Right ventricle myocardium superior (tissue), 1 donor: ENCODE measurements at regions not wholly inside any gene's neighbourhood (a gene's known extent, or its start where the extent isn't known, plus 50 kb on each side); places are given as distances from the start of the nearest gene placed in this dataset.
"Not testable (repeated sequence)": the region's sequence is repeated elsewhere in the genome, so short reads cannot be mapped to it uniquely, and the experiment has no call there.

Experiments
- ATAC-seq: fragments of 200-7000 bp; cut with Tn5 transposase; one replicate; pipeline ENCODE4 v1.9.1; 2020; ENCODE audit warnings: mild to moderate bottlenecking; ENCODE audit not compliant: poor library complexity
- DNase-seq: peaks from one replicate; pipeline ENCODE4 v3.0.0-alpha.2; 2020
- intact Hi-C: fragments of 100-400 bp; cut with DNase I; formaldehyde crosslinking; loops from one replicate; pipeline ENCODE4 v1.11.2; 2022
- donor health status: DM: no; HTN: yes; CAD: no; lungs with severe emphysema.

DNA sequence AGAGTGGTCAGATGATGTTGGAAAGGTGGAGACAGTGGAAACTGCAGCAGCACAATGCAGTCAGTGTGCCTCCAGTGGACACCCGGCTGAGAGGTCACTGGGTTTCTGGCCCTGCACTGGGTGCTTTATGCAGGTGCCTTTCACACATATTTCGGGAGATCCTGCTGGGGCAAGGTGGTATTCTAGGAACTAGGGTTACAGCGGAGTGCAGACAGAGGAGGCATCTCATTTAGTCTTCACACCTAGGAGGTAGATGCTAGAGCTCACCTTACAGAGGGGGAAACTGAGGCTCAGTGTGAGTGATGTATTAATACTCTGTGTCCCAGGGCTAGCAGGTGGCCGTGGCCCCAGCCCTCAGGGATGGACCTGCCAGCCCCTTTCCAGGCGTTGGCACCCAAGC lies 103.9 kb upstream of the KCTD7 start:
- DNase-seq, result no peak
- ATAC-seq, result no peak
- intact Hi-C loops, result no loop called here

DNA sequence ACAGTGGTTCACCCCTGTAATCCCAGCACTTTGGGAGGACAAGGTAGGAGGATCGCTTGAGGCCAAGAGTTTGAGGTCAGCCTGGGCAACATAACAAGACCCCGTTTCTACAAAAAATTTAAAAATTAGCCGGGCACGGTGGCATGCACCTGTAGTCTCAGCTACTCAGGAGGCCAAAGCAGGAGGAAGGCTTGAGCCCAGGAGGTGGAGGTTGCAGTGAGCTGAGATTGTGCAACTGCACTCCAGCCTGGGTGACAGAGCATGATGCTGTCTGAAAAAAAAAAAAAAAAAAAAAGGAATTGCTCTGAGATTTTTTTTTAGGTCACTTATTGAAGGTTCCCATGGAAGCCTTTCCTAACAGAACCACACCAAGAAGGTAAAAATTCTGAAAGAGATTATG lies 101.9 kb upstream of the KCTD7 start:
- DNase-seq, ATAC-seq, intact Hi-C loops: not testable (repeated sequence)

DNA sequence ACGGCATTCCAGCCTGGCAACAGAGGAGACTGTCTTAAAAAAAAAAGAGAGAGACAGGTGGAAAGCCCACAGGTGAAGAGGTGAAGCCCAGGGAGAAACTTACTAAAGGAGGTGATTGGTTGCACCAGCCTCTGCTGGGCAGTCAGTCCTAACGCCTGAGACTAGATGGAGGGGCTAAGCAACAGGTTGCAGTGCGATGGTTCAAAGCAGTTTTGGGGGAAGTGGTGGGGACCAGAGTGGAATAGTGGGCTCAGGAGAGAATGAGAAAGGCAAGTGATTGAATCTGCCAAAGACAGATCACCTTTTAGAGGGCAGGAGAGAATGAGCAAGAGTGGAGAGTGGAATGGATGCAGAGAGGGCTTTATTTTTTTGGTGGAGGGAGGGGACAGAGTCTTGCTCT lies 100.0 kb upstream of the KCTD7 start:
- ATAC-seq (no peak), DNase-seq (no peak)
- intact Hi-C loops, result no loop called here

DNA sequence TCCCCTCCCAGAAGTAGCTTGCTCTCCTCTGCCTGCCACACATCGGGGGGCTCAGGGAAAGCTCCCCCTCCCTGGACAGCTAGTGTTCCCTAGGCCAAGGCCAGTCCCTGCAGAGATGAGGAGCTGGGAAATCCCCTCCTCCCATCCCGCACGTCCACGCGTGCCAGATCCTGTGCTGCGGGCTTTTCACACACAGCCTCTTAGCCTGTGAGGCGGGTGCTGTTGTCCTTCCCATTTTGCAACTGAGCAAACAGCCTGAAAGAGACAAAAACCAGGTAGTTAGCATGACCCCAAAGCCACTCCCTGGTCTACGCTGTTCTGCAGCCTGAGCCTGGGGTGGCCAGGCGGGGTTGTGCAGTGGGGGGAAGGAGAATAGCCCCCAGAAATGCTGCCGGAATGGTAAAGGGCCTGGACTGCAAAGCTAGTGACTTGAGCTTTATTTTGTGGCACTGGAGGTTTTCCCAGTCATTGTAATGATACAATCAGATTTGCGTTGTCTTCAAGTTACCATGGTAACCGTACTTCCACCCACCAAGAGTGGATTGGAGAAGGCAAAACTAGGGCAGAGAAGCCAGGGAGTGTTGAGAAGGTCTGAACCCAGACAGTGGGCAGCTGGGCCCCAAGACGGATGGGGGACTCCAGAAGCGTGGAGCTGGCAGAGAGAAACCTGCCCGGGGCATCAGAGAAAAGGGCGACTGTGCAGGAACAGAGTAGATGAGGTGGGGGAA lies 98.6 kb upstream of the KCTD7 start:
- no peak for ATAC-seq
- intact Hi-C loops, result no loop called here

DNA sequence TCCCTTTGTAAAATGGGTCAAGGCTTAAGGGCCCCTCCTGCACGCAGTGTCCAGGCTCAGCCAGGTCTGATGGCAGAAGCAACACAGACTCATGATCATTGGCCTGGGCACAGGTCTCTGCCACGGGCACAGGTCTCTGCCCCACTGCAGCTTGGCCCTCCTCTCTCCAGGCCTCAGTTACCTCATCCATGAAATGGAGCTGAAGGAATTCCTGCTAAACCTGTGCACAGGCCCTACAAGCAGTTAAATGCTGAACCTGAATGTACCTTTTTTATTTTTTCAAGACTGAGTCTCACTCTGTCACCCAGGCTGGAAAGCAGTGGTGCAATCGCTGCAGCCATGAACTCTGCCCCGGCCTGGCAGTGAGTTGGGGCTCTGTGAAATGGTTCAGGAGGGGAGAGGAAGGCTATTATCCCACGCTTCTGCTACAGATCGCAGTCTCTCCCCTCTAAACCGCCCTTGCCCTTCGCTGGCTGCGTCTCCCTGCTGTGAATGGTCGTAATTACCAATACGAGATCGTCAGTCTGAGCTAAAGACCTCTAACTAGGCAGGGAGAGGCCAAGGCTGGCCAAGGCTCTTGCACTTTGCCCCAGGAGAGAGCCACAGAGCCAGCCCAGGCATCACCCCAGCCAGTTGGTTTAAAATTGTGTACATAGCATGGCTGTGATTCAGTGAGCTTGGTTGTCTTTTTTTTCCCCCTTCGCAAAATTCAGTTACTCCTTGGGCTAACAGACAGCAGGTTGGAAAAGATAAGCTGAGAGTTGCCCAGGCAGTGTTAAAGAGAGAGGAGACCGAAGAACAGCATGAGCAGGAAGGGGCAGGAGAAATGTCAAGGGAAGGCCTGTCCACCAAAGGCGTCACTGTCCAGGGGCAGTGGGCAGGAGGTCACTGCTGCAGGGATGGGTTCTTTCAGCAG lies 93.0 kb upstream of the KCTD7 start:
- intact Hi-C loops, result no loop called here
- DNase-seq (no peak), ATAC-seq (no peak)

More for the DNA sequence above, 98.6 kb upstream of the KCTD7 start:
- no peak for DNase-seq

DNA sequence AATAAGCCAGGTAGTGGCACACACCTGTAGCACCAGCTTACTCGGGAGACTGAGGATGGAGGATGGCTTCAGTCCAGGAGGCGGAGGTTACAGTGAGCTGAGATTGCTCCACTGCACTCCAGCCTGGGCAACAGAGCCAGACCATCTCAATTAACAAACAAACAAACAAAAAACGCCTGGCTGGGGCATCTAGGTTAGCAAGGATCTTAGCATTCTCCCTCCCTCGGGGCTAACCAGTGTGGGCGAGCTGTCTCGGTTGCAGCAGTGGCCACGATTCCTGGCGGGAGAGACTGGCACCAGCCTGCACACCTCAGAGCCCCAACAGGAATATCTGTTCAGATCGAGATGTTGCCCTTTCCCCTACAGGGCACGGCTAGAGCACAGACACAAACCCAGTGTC lies 91.3 kb upstream of the KCTD7 start:
- intact Hi-C loops, result no loop called here
- ATAC-seq (no peak), DNase-seq (no peak)

DNA sequence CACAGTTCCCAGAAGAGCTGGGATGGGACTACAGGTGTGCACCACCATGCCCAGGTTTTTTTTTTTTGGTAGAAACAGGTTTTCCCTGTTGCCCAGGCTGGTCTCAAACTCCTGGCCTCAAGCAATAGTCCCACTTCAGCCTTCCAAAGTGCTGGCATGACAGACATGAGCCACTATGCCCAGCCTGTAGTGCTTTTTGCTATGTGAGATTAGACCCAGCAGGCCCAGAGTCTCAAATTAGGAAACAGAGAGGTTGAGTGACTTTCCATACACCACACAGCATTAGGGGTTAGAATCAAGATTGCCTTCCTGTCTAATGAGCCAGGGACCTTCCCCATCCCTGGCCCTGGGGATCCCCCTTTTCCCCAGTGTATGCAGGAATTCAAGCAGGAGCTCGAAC lies 90.8 kb upstream of the KCTD7 start:
- no peak for ATAC-seq
- no peak for DNase-seq
- intact Hi-C loops, result no loop called here

DNA sequence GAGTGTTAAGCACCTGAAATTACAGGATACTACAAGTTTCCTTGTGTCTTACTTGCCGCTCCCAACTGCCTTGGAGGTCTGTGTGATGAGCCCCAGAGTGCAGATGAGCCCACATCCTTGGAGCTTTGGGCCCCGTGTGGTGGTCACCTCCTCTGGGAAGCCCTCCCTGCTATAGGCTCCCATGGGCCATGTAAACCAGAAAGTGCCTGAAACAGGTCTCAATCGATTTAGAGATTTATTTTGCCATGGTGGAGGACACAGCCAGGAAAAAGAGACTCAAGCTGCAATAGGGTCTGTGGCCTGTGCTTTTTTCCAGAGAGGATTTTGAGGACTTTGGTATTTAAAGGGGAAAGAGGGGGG lies 89.4 kb upstream of the KCTD7 start:
- DNase-seq, result no peak
- intact Hi-C loops, result no loop called here
- ATAC-seq, result no peak

DNA sequence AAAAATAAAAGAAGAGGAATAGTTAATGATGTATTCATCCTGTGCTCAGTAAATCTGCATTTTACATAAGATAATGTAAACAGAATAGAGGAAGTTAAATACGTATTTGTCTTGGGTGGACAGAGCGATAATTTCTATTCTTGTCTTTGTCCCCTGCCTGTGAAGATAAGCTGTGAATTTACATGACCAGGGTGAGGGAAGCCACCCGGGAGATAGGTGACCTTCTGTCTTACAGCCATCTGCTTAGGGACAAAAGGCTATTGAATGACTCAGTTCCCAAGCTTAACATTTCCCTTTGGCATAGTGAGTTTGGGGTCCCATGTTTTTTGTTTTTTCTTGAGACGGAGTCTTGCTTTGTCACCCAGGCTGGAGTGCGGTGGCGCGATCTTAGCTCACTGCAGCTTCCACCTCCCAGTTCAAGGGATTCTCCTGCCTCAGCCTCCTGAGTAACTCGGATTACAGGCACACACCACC lies 88.7 kb upstream of the KCTD7 start:
- intact Hi-C loops, result no loop called here
- ATAC-seq (peak; percentile 44), DNase-seq (no peak)

DNA sequence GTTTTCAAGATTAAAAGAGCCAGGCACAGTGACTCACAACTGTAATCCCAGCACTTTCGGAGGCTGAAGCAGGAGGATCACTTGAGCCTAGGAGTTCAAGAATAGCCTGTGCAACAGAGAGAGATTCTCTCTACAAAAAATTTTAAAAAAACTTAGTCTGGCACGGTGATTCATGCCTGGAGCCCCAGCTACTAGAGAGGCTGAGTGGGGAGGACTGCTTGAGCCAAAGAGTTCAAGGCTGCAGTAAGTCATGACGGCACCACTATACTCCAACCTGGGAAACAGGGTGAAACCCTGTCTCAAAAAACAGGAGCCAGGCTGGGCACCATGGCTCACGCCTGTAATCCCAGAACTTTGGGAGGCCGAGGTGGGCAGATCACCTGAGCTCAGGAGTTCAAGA lies 86.6 kb upstream of the KCTD7 start:
- ATAC-seq (no peak), DNase-seq (no peak)
- intact Hi-C loops, result no loop called here

DNA sequence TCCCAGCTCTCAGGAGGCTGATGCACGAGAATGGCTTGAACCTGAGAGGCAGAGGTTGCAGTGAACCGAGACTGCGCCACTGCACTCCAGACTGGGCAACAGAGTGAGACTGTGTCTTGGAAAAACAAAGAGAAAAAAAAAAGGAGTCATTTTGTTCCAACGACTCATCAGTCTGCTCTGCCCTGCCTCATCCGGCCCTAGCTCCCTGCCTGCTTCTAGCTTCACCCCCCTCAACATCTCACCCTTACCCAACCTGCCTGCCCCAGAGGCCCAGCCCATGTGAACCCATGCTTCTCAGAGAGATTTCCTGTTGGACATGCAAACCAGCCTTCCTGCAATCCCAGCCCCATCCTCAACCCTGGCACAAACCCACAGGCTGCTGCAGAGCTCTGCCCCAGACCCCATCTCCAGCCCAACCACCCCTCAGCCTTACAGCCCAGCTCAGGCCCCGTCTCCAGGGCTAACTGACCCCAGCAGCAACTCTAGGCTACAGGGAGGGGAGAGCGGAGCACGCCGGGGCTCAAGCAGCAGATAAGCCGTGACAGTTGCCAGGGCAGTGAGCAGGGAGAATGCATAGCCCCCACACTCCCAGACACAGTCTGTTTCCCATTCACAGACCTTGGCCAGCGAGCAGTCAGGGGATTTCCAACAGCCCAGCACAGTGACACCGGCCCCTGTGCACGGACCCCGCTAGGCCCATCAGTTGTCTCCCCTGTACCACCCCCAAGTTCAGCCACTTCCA lies 86.0 kb upstream of the KCTD7 start:
- DNase-seq (peak; percentile 42), ATAC-seq (no peak)
- intact Hi-C loops, result no loop called here

DNA sequence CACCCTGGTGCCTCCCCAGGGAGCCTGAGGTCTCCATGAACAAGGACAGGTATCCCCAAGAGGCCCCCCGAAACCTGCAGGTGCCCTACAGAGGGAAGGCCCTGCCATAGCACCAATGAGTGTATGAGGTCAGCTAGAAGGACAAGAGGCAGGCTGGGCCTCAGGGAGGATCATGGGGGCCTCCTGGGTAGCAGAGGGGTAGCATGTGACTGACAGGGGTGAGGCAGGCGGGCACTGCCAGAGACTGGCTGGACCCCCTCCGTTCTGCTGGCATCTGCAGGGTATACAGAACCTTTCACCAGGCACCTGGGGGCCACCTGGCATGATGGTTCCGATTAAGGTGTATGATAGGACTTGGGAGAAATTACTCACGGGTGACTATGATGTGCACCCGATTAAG lies 79.2 kb upstream of the KCTD7 start:
- peak; percentile 19 for DNase-seq
- intact Hi-C loops, result no loop called here
- no peak for ATAC-seq

DNA sequence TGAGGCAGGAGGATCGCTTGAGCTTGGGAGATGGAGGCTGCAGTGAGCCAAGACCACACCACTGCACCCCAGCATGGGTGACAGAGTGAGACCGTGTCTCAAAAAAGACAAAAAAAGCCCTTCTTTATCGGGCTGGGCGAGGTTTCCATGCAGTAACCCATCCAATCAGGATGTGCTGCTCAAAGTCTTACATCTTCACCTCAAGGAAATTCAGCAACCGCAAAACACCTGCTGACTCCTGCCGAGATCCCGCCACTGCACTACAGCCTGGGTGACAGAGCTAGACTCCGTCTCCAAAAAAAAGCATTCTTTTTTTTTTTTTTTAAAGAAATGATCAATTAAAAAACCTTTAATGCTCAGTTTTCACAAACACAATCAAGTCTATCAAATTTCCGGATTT lies 75.7 kb upstream of the KCTD7 start:
- DNase-seq (no peak), ATAC-seq (no peak)
- intact Hi-C loops, result no loop called here

DNA sequence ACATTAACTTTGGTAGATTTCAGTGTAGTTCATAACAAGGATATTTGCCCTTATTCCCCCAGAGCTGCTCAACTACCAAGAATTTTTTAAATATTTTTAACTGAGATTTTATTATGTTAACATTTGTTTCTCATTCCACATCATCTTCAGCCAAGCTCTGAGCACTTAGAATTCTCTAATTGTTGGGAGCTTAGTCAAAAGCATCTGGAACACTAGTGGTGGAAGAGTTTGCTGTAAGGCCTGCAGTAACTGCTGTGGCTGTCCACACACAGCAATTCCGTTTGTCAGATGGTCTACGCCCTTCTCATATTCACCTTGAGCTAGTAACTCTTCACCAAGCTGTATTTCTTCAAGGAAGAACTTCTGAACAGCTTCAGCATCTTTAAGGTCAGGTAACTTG lies 75.0 kb upstream of the KCTD7 start:
- intact Hi-C loops, DNase-seq, ATAC-seq: not testable (repeated sequence)

DNA sequence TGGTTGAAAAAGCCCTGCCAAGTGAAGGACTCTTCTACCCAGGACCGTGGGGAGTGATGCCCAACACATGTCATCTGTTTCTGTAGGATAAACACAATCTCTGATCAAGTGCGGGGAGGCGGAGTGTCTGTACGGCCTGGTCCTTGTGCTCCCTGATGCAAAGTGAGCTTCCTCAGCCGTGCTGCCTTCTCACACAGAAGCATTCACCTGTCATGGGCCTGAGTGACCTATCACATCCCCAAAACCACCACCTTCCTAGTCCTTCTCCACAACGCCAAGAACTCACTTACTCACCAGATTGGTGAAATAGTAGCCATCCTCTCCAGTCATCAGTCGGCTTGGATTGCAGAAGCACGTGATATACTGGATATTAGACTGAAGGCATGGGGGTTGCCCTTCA lies 74.4 kb upstream of the KCTD7 start:
- DNase-seq, result peak; percentile 5
- ATAC-seq, intact Hi-C loops: not testable (repeated sequence)

DNA sequence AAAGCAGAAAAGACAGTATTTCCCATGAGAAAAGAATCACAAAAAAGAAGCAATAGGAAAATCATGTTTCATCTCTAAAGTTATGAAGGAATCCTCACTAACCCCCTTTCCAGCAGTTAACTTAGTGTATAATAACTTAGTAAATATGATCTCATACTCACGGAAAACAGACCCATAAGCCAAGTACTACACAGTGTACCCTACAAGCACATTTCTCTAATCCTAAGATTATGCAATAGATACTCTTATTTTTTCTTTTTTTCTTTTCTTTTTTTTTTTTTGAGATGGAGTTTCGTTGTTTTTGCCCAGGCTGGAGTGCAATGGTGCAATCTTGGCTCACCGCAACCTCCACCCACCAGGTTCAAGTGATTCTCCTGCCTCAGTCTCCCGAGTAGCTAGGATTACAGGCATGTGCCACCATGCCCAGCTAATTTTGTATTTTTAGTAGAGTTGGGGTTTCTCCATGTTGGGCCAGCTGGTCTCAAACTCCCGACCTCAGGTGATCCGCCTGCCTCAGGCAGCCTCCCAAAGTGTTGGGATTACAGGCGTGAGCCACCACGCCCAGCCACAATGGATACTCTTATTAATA lies 73.7 kb upstream of the KCTD7 start:
- ATAC-seq (peak; percentile 37), DNase-seq (peak; percentile 33)
- intact Hi-C loops, result not testable (repeated sequence)

DNA sequence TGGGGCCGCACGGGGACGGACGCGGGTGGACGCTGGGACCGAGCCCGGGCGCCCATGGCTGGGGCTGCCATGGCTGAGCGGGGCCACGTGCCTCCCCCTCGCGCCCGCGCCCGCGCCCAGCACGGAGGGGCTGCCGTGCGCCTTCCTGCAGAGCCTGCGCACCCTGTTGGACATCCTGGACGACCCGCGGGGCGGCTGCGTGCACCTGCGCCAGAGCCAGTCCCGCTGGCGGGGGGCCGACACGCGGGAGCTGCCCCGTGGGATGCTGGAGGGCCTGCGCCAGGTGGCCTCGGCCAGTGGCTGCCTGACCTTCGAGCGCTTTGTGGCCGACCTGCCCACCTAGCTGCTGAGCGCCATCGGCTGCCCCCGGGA lies 72.5 kb upstream of the KCTD7 start:
- intact Hi-C loops, result no loop called here
- DNase-seq (peak; percentile 30), ATAC-seq (no peak)

DNA sequence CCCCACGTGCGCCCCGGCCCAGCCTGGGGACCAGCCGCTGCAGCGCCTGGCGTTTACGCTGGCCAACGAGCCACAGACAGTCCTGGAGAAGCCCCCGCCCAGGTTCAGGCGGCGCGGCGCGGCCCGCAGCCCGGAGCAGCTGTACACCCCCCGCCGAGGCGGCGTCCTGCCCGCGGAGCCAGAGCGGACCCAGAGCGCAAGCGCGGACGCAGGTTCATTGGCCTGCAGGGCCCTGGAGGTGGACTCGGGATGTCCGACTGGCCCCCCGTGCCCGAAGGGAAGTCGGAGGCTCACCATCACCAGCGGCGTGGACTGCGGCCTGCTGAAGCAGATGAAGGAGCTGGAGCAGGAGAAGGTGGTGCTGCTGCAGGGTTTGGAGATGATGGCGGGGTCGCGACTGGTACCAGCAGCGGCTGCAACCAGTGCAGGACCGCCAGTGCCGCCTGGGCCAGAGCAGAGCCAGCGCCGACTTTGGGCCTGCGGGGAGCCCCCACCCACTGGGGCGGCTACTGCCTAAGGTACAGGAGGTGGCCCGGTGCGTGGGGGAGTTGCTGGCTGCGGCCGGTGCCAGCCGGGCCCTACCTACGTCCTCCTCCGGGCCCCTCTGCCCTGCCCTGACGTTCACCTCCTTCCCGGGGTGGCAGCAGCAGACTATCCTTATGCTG lies 72.0 kb upstream of the KCTD7 start:
- intact Hi-C loops, result no loop called here
- ATAC-seq (no peak), DNase-seq (peak; percentile 33)
